Gastrocnemius medialis (tissue), 4 donors: ENCODE measurements at regions not wholly inside any gene's neighbourhood (a gene's known extent, or its start where the extent isn't known, plus 50 kb on each side); places are given as distances from the start of the nearest gene placed in this dataset.

Experiments used
- ATAC-seq, 2 donors: fragments of 150-250 bp; one replicate each; pipeline ENCODE4 v1.9.1; 2016
- DNase-seq, 2 donors: peaks; one replicate each; pipeline ENCODE4 v3.0.0-alpha.2; 2019
- H3K27ac ChIP-seq, 4 donors: fragments of 200-600 bp; sonication (generic); 1 replicate in 1 of 4; 2 replicates in 3 of 4; pipeline ENCODE4 v1.5.1; 2016 to 2018; ENCODE audit warnings: mild to moderate bottlenecking in 2 of 4, moderate library complexity in 1 of 4
- H3K27me3 ChIP-seq, 3 donors: fragments of 200-600 bp; sonication (generic) in 2 of 3; 1 replicate in 1 of 3; 2 replicates in 2 of 3; pipeline versions ENCODE4 v1.5.1 to v1.6.0; 2016 to 2019; ENCODE audit warnings: mild to moderate bottlenecking in 1 of 3, moderate library complexity in 1 of 3
- H3K36me3 ChIP-seq, 2 donors: fragments of 200-600 bp; sonication (generic) in 1 of 2; one replicate each; pipeline ENCODE4 v1.5.1; 2017 to 2018
- H3K4me1 ChIP-seq, 2 donors: fragments of 200-600 bp; sonication (generic) in 1 of 2; one replicate each; pipeline ENCODE4 v1.5.1; 2016 to 2017; ENCODE audit warnings: mild to moderate bottlenecking in 2 of 2
- H3K4me3 ChIP-seq, 4 donors: fragments of 200-600 bp; sonication (generic) in 3 of 4; 1 replicate in 1 of 4; 2 replicates in 3 of 4; pipeline ENCODE4 v1.5.1; 2016 to 2019; ENCODE audit warnings: mild to moderate bottlenecking in 2 of 4
- H3K9me3 ChIP-seq, 3 donors: fragments of 200-600 bp; sonication (generic) in 2 of 3; 1 replicate in 1 of 3; 2 replicates in 2 of 3; pipeline ENCODE4 v1.5.1; 2016 to 2019
- POLR2A ChIP-seq, 2 donors: fragments of 450-650 bp; IDR thresholded peaks; one replicate each; pipeline ENCODE4 v1.6.1; 2017; ENCODE audit warnings: antibody characterized with exemption in 2 of 2, mild to moderate bottlenecking in 2 of 2, moderate library complexity in 2 of 2
- in situ Hi-C, 4 donors: fragments of 200-750 bp; cut with MboI; loops; one replicate each; pipeline versions ENCODE4 v1.15.0 to v1.8.0; 2017; ENCODE audit warnings: low sequenced_read_pairs in 4 of 4
- intact Hi-C: fragments of 100-400 bp; cut with DNase I; formaldehyde crosslinking; loops from one replicate; pipeline ENCODE4 v1.15.1; 2023; ENCODE audit warnings: low total_unique reads
- TF ChIP-seq, protein P1 (sequence below), 5 experiments: fragments of 450-650 bp in 3 of 5; fragments of 200-600 bp in 2 of 5; sonication (generic) in 2 of 5; IDR thresholded peaks in 4 of 5; conservative IDR thresholded peaks in 1 of 5; 1 replicate in 4 of 5; 2 replicates in 1 of 5; pipeline ENCODE4 v1.5.1; 2016 to 2019; ENCODE audit warnings: antibody characterized with exemption in 5 of 5, mild to moderate bottlenecking in 3 of 5, moderate library complexity in 3 of 5

DNA sequence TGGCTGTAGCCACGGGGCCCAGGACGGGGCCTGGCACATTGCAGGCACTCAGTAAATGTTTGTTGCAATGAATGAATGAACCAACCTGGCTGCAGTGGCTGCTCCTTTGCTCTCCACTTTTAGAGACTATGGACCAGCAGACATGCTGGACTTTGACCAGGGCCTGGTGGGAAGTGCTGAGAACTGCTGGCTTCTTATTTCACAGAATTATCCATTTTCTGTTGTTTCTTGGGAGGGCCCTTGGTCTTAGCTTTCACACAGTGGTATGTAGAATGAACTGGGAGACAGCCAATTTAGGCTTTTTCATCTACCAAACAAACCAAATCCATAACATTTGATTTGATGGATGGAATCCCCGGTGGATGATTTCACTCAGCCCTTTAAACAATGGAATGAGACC lies 78.0 kb upstream of the LHFPL2 start:
- Histone ChIP-seq H3K4me3 (no peak overlapping the region), H3K27me3 (no peaks in the 10 kb centered on the region), H3K27ac (no peak overlapping the region), H3K9me3 (no peaks in the 10 kb centered on the region), H3K36me3 (no peaks in the 10 kb centered on the region), H3K4me1 (peaks cover 0 to 3% of the 10 kb centered on the region in 2 donors)
- ATAC-seq = no peak
- DNase-seq = no peak
- TF ChIP-seq, protein P1, sequence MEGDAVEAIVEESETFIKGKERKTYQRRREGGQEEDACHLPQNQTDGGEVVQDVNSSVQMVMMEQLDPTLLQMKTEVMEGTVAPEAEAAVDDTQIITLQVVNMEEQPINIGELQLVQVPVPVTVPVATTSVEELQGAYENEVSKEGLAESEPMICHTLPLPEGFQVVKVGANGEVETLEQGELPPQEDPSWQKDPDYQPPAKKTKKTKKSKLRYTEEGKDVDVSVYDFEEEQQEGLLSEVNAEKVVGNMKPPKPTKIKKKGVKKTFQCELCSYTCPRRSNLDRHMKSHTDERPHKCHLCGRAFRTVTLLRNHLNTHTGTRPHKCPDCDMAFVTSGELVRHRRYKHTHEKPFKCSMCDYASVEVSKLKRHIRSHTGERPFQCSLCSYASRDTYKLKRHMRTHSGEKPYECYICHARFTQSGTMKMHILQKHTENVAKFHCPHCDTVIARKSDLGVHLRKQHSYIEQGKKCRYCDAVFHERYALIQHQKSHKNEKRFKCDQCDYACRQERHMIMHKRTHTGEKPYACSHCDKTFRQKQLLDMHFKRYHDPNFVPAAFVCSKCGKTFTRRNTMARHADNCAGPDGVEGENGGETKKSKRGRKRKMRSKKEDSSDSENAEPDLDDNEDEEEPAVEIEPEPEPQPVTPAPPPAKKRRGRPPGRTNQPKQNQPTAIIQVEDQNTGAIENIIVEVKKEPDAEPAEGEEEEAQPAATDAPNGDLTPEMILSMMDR (IDR thresholded peaks at IDR 0.05 in 4 of 5, conservative IDR thresholded peaks at IDR 0.05 in 1 of 5) = no peak
- in situ Hi-C loops (no loop called here), intact Hi-C loops (no loop called here)

DNA sequence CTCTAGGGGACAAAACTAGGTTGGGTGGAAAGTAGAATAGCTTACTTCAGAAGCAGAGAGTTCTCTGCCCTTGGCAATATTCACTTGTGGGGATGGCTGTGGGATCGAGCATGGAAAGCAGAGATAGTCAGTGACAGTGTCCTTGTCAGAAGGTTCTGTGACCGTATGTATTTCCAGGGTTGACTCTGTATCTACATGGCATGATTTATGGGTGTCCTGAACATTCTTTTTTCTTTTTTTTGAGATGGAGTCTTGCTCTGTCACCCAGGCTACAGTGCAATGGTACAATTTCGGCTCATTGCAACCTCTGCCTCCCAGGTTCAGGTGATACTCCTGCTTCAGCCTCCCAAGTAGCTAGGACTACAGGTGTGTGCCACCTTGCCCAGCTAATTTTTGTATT lies 77.4 kb upstream of the LHFPL2 start:
- Histone ChIP-seq H3K4me3 (no peak overlapping the region), H3K4me1 (peaks cover 5 to 8% of the 10 kb centered on the region in 2 donors), H3K9me3 (no peaks in the 10 kb centered on the region), H3K36me3 (no peaks in the 10 kb centered on the region), H3K27ac (no peak overlapping the region), H3K27me3 (no peaks in the 10 kb centered on the region)
- DNase-seq (no peak), ATAC-seq (no peak)
- TF ChIP-seq, protein P1 (IDR thresholded peaks at IDR 0.05 in 4 of 5, conservative IDR thresholded peaks at IDR 0.05 in 1 of 5) = no peak
- TF ChIP-seq POLR2A (IDR thresholded peaks at IDR 0.05) = no peak
- in situ Hi-C loops = no loop called here
- intact Hi-C loops = no loop called here

DNA sequence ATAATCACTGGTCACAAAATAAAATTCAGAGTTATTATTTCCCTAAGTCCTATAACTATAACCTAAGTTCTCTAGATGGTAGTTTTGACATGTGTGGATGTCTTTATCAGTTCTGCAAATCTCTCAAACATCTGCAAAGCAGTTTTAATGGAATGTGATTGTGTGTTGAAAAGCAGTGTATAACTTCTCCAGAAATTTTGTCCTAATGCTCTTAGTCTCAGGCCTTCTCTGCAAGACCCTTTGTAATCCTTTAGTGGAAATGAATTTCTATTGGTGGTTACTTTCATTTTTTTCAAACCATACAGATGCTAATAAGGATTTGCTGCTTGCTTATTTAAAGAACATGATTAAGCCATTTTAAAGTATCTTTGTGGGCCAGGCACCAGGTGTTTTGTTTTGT lies 75.5 kb upstream of the LHFPL2 start:
- no peaks in the 10 kb centered on the region for H3K36me3 ChIP-seq
- TF ChIP-seq, protein P1 (IDR thresholded peaks at IDR 0.05 in 4 of 5, conservative IDR thresholded peaks at IDR 0.05 in 1 of 5) = no peak
- no peak for TF ChIP-seq POLR2A (IDR thresholded peaks at IDR 0.05)
- no peak overlapping the region for H3K27ac ChIP-seq
- no peaks in the 10 kb centered on the region for H3K9me3 ChIP-seq
- intact Hi-C loops = no loop called here
- no peak overlapping the region for H3K4me3 ChIP-seq
- peaks cover 11 to 19% of the 10 kb centered on the region in 2 donors for H3K4me1 ChIP-seq
- H3K27me3 ChIP-seq = no peaks in the 10 kb centered on the region
- DNase-seq = no peak
- ATAC-seq = no peak
- in situ Hi-C loops = no loop called here

DNA sequence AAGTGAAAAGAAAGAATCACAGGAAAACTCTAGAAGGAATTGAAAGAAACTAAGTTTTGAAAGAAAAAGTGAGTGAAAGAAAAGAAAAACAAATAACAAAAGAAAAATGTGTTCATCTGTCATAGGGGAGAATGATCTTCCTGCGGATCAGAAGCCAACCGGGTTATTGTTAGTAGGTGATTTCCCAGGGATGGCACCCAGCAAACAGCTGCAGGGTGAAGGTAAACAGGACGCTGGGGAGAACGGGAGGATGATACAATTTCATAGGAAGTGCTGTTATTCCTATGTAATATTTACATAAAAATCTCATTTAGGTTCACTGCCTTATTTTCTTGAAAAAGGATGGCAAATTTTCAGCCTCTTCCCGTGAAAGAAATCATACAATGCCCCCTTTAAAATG lies 72.4 kb upstream of the LHFPL2 start:
- in situ Hi-C loops = no loop called here
- H3K36me3 ChIP-seq = no peaks in the 10 kb centered on the region
- H3K4me3 ChIP-seq = no peak overlapping the region
- ATAC-seq = no peak
- no peaks in the 10 kb centered on the region for H3K9me3 ChIP-seq
- H3K27me3 ChIP-seq = no peaks in the 10 kb centered on the region
- H3K4me1 ChIP-seq = peaks cover 11 to 19% of the 10 kb centered on the region in 2 donors
- intact Hi-C loops = no loop called here
- DNase-seq = no peak
- TF ChIP-seq, protein P1 (IDR thresholded peaks at IDR 0.05 in 4 of 5, conservative IDR thresholded peaks at IDR 0.05 in 1 of 5) = no peak
- no peak for TF ChIP-seq POLR2A (IDR thresholded peaks at IDR 0.05)
- H3K27ac ChIP-seq = no peak overlapping the region

DNA sequence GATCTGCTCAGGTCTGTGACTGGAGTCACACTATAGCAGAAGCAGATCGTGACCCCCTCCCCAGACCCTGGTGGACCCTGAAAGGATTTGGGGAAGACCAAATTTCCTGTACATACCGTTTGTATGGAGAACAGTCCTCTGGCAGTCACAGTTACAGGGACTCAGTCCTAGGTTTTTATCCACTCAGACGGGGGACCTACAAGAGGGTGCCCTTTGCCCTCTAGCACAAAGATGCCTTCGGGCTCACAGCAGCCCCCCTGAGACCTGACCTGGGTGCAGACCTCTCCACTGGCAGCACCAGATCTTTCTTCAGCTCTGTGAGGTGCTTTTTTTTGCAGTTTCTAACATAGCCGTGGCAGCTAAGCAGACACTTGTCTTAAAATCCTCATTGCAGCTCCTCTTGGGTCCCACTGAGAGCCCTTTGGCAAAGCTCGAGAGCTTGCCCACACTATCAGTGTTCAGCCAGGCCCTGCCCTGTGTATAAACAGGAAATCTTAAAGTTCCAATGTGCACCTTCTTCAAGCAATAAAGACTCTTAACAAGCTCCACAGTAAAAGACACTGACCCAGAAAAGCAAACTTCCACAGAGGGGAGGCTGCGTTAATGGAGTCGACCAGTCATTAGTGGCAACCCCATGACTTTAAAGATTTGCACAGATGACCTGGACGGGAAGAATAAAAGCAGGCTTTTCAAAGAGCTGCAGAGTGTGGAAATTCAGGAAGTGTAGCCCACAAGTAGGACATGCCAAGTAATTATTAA lies 71.8 kb upstream of the LHFPL2 start:
- Histone ChIP-seq H3K9me3 (no peaks in the 10 kb centered on the region), H3K4me1 (peaks cover 11 to 19% of the 10 kb centered on the region in 2 donors), H3K27ac (no peak overlapping the region), H3K4me3 (no peak overlapping the region), H3K36me3 (no peaks in the 10 kb centered on the region), H3K27me3 (no peaks in the 10 kb centered on the region)
- intact Hi-C loops = no loop called here
- no peak for TF ChIP-seq POLR2A (IDR thresholded peaks at IDR 0.05)
- TF ChIP-seq, protein P1 (IDR thresholded peaks at IDR 0.05 in 4 of 5, conservative IDR thresholded peaks at IDR 0.05 in 1 of 5) = no peak
- in situ Hi-C loops = no loop called here
- no peak for DNase-seq
- ATAC-seq = no peak
